K562 (cell line): ENCODE measurements at regions not wholly inside any gene's neighbourhood (a gene's known extent, or its start where the extent isn't known, plus 50 kb on each side); places are given as distances from the start of the nearest gene placed in this dataset.

Experiments
- BHLHE40 ChIP-seq: IDR thresholded peaks from 2 replicates; pipeline ENCODE4 v1.6.1; 2011; ENCODE audit warnings: low read length, improper control_type of control experiment
- CHD2 ChIP-seq: IDR thresholded peaks from 2 replicates; pipeline ENCODE4 v1.6.1; 2011; ENCODE audit warnings: low read depth, low read length
- CTCF ChIP-seq, 3 experiments: IDR thresholded peaks in 2 of 3; conservative IDR thresholded peaks in 1 of 3; 2 replicates each; pipeline ENCODE4 v1.5.1; 2011 to 2012; ENCODE audit warnings: low read length in 3 of 3, mild to moderate bottlenecking in 3 of 3, control low read depth in 2 of 3, improper control_type of control experiment in 1 of 3, inconsistent platforms in 1 of 3, low read depth in 1 of 3, mixed read lengths in 1 of 3, moderate library complexity in 1 of 3; ENCODE audit not compliant: insufficient read depth in 2 of 3
- ELF1 ChIP-seq: fragments of 200-800 bp; sonication (Bioruptor generic); IDR thresholded peaks from 2 replicates; pipeline ENCODE4 v1.6.1; 2016; ENCODE audit warnings: missing genetic modification characterization, missing compliant biosample characterization
- PRPF4 ChIP-seq: fragments of 200-400 bp; formaldehyde crosslinking; IDR thresholded peaks from one replicate; pipeline ENCODE4 v1.6.1; 2017; ENCODE audit warnings: low read length, low read depth, mild to moderate bottlenecking; ENCODE audit not compliant: insufficient read depth, poor library complexity, severe bottlenecking
- TAL1 ChIP-seq: fragments of 450-650 bp; IDR thresholded peaks from 2 replicates; pipeline ENCODE4 v1.6.1; 2016; ENCODE audit warnings: mild to moderate bottlenecking
- TEAD1 ChIP-seq, 2 experiments: fragments of 450-650 bp in 1 of 2; sonication (generic) in 1 of 2; formaldehyde crosslinking; IDR thresholded peaks; 2 replicates each; pipeline versions ENCODE4 v1.4.0 to v1.8.0; 2020 to 2022; ENCODE audit warnings: mild to moderate bottlenecking in 2 of 2, missing genetic modification reagents in 1 of 2
- ZNF124 ChIP-seq: sonication (generic); formaldehyde crosslinking; IDR thresholded peaks from 2 replicates; pipeline ENCODE4 v1.8.1; 2022; ENCODE audit warnings: missing genetic modification reagents
- ZNF75A ChIP-seq: fragments of 450-650 bp; formaldehyde crosslinking; IDR thresholded peaks from 2 replicates; pipeline ENCODE4 v1.4.0; 2020; ENCODE audit warnings: mild to moderate bottlenecking

- TF ChIP-seq PRPF4 (no peak), CHD2 (no peak), ELF1 (tag) (no peak), TEAD1 (CRISPR knock-in tag; IDR thresholded peaks at IDR 0.05) (no peak), BHLHE40 (no peak), ZNF75A (no peak), CTCF (IDR thresholded peaks at IDR 0.05 in 2 of 3, conservative IDR thresholded peaks at IDR 0.05 in 1 of 3; ENCODE audit: insufficient read depth in 2 of 3, low read depth in 1 of 3, low read length in 3 of 3) (no peak), TAL1 (no peak), ZNF124 (CRISPR knock-in tag) (no peak)
These were observed 70.8 kb upstream of the UNC5A start for GRCh38 chr5:176739461-176740051.
